ENCODE measurements at regions not wholly inside any gene's neighbourhood (a gene's known extent, or its start where the extent isn't known, plus 50 kb on each side); places are given as distances from the start of the nearest gene placed in this dataset.

- Histone ChIP-seq H3K27me3 (ENCODE audit: insufficient read depth, poor library complexity, severe bottlenecking) (no peaks in the 10 kb centered on the region), H3K4me3 (replicated peaks; ENCODE audit: insufficient read depth, low read length) (no peak overlapping the region), H3K27ac (replicated peaks) (no peak overlapping the region)
- no peak for DNase-seq (ENCODE audit: low read depth in 1 of 2, low spot score in 1 of 2)
- TF ChIP-seq CTCF (IDR thresholded peaks at IDR 0.05; ENCODE audit: insufficient read depth, low read length) (no peak), POLR2AphosphoS5 (IDR thresholded peaks at IDR 0.05; ENCODE audit: low read depth) (no peak), SPI1 (IDR thresholded peaks at IDR 0.05; ENCODE audit: borderline replicate concordance, low read depth) (no peak), REST (IDR thresholded peaks at IDR 0.05; ENCODE audit: insufficient replicate concordance, low read depth) (no peak), GABPA (IDR thresholded peaks at IDR 0.05; ENCODE audit: low read depth) (no peak)
Observed at GRCh38 chr12:42963988-42964387, 374.4 kb upstream of the PRICKLE1 start.

GRCh38 chr12:42962384-42962783 lies 372.8 kb upstream of the PRICKLE1 start:
- no peak for DNase-seq (ENCODE audit: low read depth in 1 of 2, low spot score in 1 of 2)
- Histone ChIP-seq H3K4me3 (replicated peaks; ENCODE audit: insufficient read depth, low read length) (no peak overlapping the region), H3K27me3 (ENCODE audit: insufficient read depth, poor library complexity, severe bottlenecking) (peaks cover 2% of the 10 kb centered on the region), H3K27ac (replicated peaks) (no peak overlapping the region)
- TF ChIP-seq CTCF (IDR thresholded peaks at IDR 0.05; ENCODE audit: insufficient read depth, low read length) (no peak), GABPA (IDR thresholded peaks at IDR 0.05; ENCODE audit: low read depth) (no peak), REST (IDR thresholded peaks at IDR 0.05; ENCODE audit: insufficient replicate concordance, low read depth) (no peak), SPI1 (IDR thresholded peaks at IDR 0.05; ENCODE audit: borderline replicate concordance, low read depth) (no peak), POLR2AphosphoS5 (IDR thresholded peaks at IDR 0.05; ENCODE audit: low read depth) (no peak)

GRCh38 chr12:42961395-42961794 lies 371.8 kb upstream of the PRICKLE1 start:
- Histone ChIP-seq H3K27me3 (ENCODE audit: insufficient read depth, poor library complexity, severe bottlenecking) (peaks cover 3% of the 10 kb centered on the region), H3K4me3 (replicated peaks; ENCODE audit: insufficient read depth, low read length) (no peak overlapping the region), H3K27ac (replicated peaks) (no peak overlapping the region)
- TF ChIP-seq CTCF (IDR thresholded peaks at IDR 0.05; ENCODE audit: insufficient read depth, low read length) (no peak), SPI1 (IDR thresholded peaks at IDR 0.05; ENCODE audit: borderline replicate concordance, low read depth) (no peak), REST (IDR thresholded peaks at IDR 0.05; ENCODE audit: insufficient replicate concordance, low read depth) (no peak), POLR2AphosphoS5 (IDR thresholded peaks at IDR 0.05; ENCODE audit: low read depth) (no peak), GABPA (IDR thresholded peaks at IDR 0.05; ENCODE audit: low read depth) (no peak)
- no peak for DNase-seq (ENCODE audit: low read depth in 1 of 2, low spot score in 1 of 2)

All from HL-60 (cell line).